ENCODE measurements at regions not wholly inside any gene's neighbourhood (a gene's known extent, or its start where the extent isn't known, plus 50 kb on each side); places are given as distances from the start of the nearest gene placed in this dataset.

GRCh38 chr1:172821609-172822274 is 162.8 kb downstream of the FASLG start:
- TF ChIP-seq MAX (IDR thresholded peaks at IDR 0.05) = no peak
- no peak for TF ChIP-seq SUZ12 (IDR thresholded peaks at IDR 0.05; ENCODE audit: low read length)
- no peak for TF ChIP-seq USF2 (IDR thresholded peaks at IDR 0.05; ENCODE audit: low read length)
- no peak for TF ChIP-seq SIN3A (conservative IDR thresholded peaks at IDR 0.05 in 1 of 2, IDR thresholded peaks at IDR 0.05 in 1 of 2; ENCODE audit: low read depth in 1 of 2, low read length in 2 of 2)
- no peak for TF ChIP-seq GABPA (IDR thresholded peaks at IDR 0.05; ENCODE audit: borderline replicate concordance, insufficient read depth, low read length)
- no peak for TF ChIP-seq GTF2F1 (IDR thresholded peaks at IDR 0.05; ENCODE audit: borderline replicate concordance, low read depth, low read length)
- TF ChIP-seq POLR2A (IDR thresholded peaks at IDR 0.05; ENCODE audit: control extremely low read depth in 1 of 2, low read depth in 2 of 2, low read length in 2 of 2) = no peak
- TF ChIP-seq ZNF274 (IDR thresholded peaks at IDR 0.05; ENCODE audit: borderline replicate concordance, extremely low read depth, low read length) = no peak

Data from H1 (cell line).